Stimulated activated naive CD8-positive, alpha-beta T cell treated with anti-CD3 and anti-CD28 coated beads, Interleukin-15, Interleukin-2, amounts not matched to agents 100 ng/mL and 50 ng/mL, for 24 hours (primary cell): ENCODE measurements at regions not wholly inside any gene's neighbourhood (a gene's known extent, or its start where the extent isn't known, plus 50 kb on each side); places are given as distances from the start of the nearest gene placed in this dataset.
"Not testable (repeated sequence)": the region's sequence is repeated elsewhere in the genome, so short reads cannot be mapped to it uniquely, and the experiment has no call there.

ENCODE experiments used
- H3K27ac Mint-ChIP-seq: one replicate; pipeline ENCODE4 v1.8.0; 2021; ENCODE audit warnings: mild to moderate bottlenecking, mixed read lengths
- H3K27me3 Mint-ChIP-seq: one replicate; pipeline ENCODE4 v1.8.0; 2021; ENCODE audit warnings: mixed read lengths
- H3K36me3 Mint-ChIP-seq: one replicate; pipeline ENCODE4 v1.8.0; 2021; ENCODE audit warnings: low read depth, mixed read lengths
- H3K4me1 Mint-ChIP-seq: one replicate; pipeline ENCODE4 v1.8.0; 2021; ENCODE audit warnings: low read depth, mixed read lengths
- H3K4me3 Mint-ChIP-seq: one replicate; pipeline ENCODE4 v1.8.0; 2021; ENCODE audit warnings: mild to moderate bottlenecking, mixed read lengths
- H3K9me3 Mint-ChIP-seq: one replicate; pipeline ENCODE4 v1.8.0; 2021; ENCODE audit warnings: mixed read lengths

- Mint-ChIP-seq H3K27me3 (no peaks in the 10 kb centered on the region), H3K4me1 (no peaks in the 10 kb centered on the region), H3K4me3 (no peak overlapping the region), H3K9me3 (no peaks in the 10 kb centered on the region), H3K27ac (no peak overlapping the region), H3K36me3 (no peaks in the 10 kb centered on the region)
Observed at GRCh38 chr7:121620206-121620605, 224.1 kb upstream of the FAM3C start.

GRCh38 chr7:121618182-121618581, 222.1 kb upstream of the FAM3C start:
- Mint-ChIP-seq H3K36me3 (no peaks in the 10 kb centered on the region), H3K4me3 (no peak overlapping the region), H3K27me3 (no peaks in the 10 kb centered on the region), H3K4me1 (no peaks in the 10 kb centered on the region), H3K27ac (no peak overlapping the region), H3K9me3 (no peaks in the 10 kb centered on the region)

- Mint-ChIP-seq H3K4me1 (no peaks in the 10 kb centered on the region), H3K27ac (no peak overlapping the region), H3K9me3 (no peaks in the 10 kb centered on the region), H3K4me3 (no peak overlapping the region), H3K36me3 (no peaks in the 10 kb centered on the region), H3K27me3 (peaks cover 7% of the 10 kb centered on the region)
Observed at GRCh38 chr7:121610243-121610642, 214.1 kb upstream of the FAM3C start.

GRCh38 chr7:121609208-121609607, 213.1 kb upstream of the FAM3C start:
- Mint-ChIP-seq H3K4me3 (no peak overlapping the region), H3K27me3 (peaks cover 7% of the 10 kb centered on the region), H3K27ac (no peak overlapping the region), H3K36me3 (no peaks in the 10 kb centered on the region), H3K9me3 (no peaks in the 10 kb centered on the region), H3K4me1 (no peaks in the 10 kb centered on the region)

- no peaks in the 10 kb centered on the region for H3K9me3 Mint-ChIP-seq
- H3K27ac Mint-ChIP-seq = no peak overlapping the region
- H3K4me1 Mint-ChIP-seq = no peaks in the 10 kb centered on the region
- no peak overlapping the region for H3K4me3 Mint-ChIP-seq
- no peaks in the 10 kb centered on the region for H3K36me3 Mint-ChIP-seq
- peaks cover 7% of the 10 kb centered on the region for H3K27me3 Mint-ChIP-seq
Observed at GRCh38 chr7:121608785-121609184, 212.7 kb upstream of the FAM3C start.

- H3K4me1 Mint-ChIP-seq, H3K9me3 Mint-ChIP-seq, H3K27ac Mint-ChIP-seq, H3K27me3 Mint-ChIP-seq, H3K36me3 Mint-ChIP-seq, H3K4me3 Mint-ChIP-seq: not testable (repeated sequence)
Observed at GRCh38 chr7:121608183-121608582, 212.1 kb upstream of the FAM3C start.

GRCh38 chr7:121605317-121605680, 209.2 kb upstream of the FAM3C start:
- no peaks in the 10 kb centered on the region for H3K36me3 Mint-ChIP-seq
- no peaks in the 10 kb centered on the region for H3K9me3 Mint-ChIP-seq
- H3K27ac Mint-ChIP-seq = no peak overlapping the region
- H3K4me1 Mint-ChIP-seq = no peaks in the 10 kb centered on the region
- peaks cover 4% of the 10 kb centered on the region for H3K27me3 Mint-ChIP-seq
- H3K4me3 Mint-ChIP-seq = no peak overlapping the region

- no peak overlapping the region for H3K4me3 Mint-ChIP-seq
- no peak overlapping the region for H3K27ac Mint-ChIP-seq
- no peaks in the 10 kb centered on the region for H3K4me1 Mint-ChIP-seq
- no peaks in the 10 kb centered on the region for H3K9me3 Mint-ChIP-seq
- no peaks in the 10 kb centered on the region for H3K36me3 Mint-ChIP-seq
- H3K27me3 Mint-ChIP-seq = peaks cover 4% of the 10 kb centered on the region
Observed at GRCh38 chr7:121604627-121605316, 208.7 kb upstream of the FAM3C start.

GRCh38 chr7:121603886-121604285, 207.8 kb upstream of the FAM3C start:
- Mint-ChIP-seq H3K4me1 (no peaks in the 10 kb centered on the region), H3K36me3 (no peaks in the 10 kb centered on the region), H3K27me3 (peaks cover 4% of the 10 kb centered on the region), H3K4me3 (no peak overlapping the region), H3K9me3 (no peaks in the 10 kb centered on the region), H3K27ac (no peak overlapping the region)

- no peaks in the 10 kb centered on the region for H3K4me1 Mint-ChIP-seq
- no peak overlapping the region for H3K27ac Mint-ChIP-seq
- H3K9me3 Mint-ChIP-seq = peaks cover 6% of the 10 kb centered on the region
- peaks cover 4% of the 10 kb centered on the region for H3K27me3 Mint-ChIP-seq
- no peak overlapping the region for H3K4me3 Mint-ChIP-seq
- H3K36me3 Mint-ChIP-seq = no peaks in the 10 kb centered on the region
Observed at GRCh38 chr7:121599887-121600286, 203.8 kb upstream of the FAM3C start.

- Mint-ChIP-seq H3K4me1 (no peaks in the 10 kb centered on the region), H3K9me3 (peaks cover 10% of the 10 kb centered on the region), H3K27ac (no peak overlapping the region), H3K36me3 (no peaks in the 10 kb centered on the region), H3K4me3 (no peak overlapping the region), H3K27me3 (peaks cover 7% of the 10 kb centered on the region)
Observed at GRCh38 chr7:121595758-121596696, 199.9 kb upstream of the FAM3C start.

- peaks cover 12% of the 10 kb centered on the region for H3K27me3 Mint-ChIP-seq
- H3K27ac Mint-ChIP-seq = no peak overlapping the region
- H3K36me3 Mint-ChIP-seq = no peaks in the 10 kb centered on the region
- peaks cover 10% of the 10 kb centered on the region for H3K9me3 Mint-ChIP-seq
- H3K4me3 Mint-ChIP-seq = no peak overlapping the region
- no peaks in the 10 kb centered on the region for H3K4me1 Mint-ChIP-seq
Observed at GRCh38 chr7:121591926-121592325, 195.8 kb upstream of the FAM3C start.

- no peak overlapping the region for H3K4me3 Mint-ChIP-seq
- no peak overlapping the region for H3K27ac Mint-ChIP-seq
- no peaks in the 10 kb centered on the region for H3K36me3 Mint-ChIP-seq
Observed at GRCh38 chr7:121587435-121587834, 191.3 kb upstream of the FAM3C start.

GRCh38 chr7:121582258-121582657, 186.2 kb upstream of the FAM3C start:
- H3K27ac Mint-ChIP-seq = no peak overlapping the region
- no peaks in the 10 kb centered on the region for H3K36me3 Mint-ChIP-seq
- H3K4me3 Mint-ChIP-seq = no peak overlapping the region
- no peaks in the 10 kb centered on the region for H3K9me3 Mint-ChIP-seq
- H3K27me3 Mint-ChIP-seq = peaks cover 27% of the 10 kb centered on the region
- no peaks in the 10 kb centered on the region for H3K4me1 Mint-ChIP-seq

More at GRCh38 chr7:121587435-121587834, 191.3 kb upstream of the FAM3C start:
- H3K27me3 Mint-ChIP-seq = peaks cover 5% of the 10 kb centered on the region
- no peaks in the 10 kb centered on the region for H3K4me1 Mint-ChIP-seq
- no peaks in the 10 kb centered on the region for H3K9me3 Mint-ChIP-seq

GRCh38 chr7:121579639-121580038, 183.5 kb upstream of the FAM3C start:
- no peaks in the 10 kb centered on the region for H3K36me3 Mint-ChIP-seq
- no peaks in the 10 kb centered on the region for H3K4me1 Mint-ChIP-seq
- H3K4me3 Mint-ChIP-seq = no peak overlapping the region
- no peaks in the 10 kb centered on the region for H3K9me3 Mint-ChIP-seq
- H3K27me3 Mint-ChIP-seq = peaks cover 37% of the 10 kb centered on the region
- H3K27ac Mint-ChIP-seq = no peak overlapping the region
